ENCODE measurements at regions not wholly inside any gene's neighbourhood (a gene's known extent, or its start where the extent isn't known, plus 50 kb on each side); places are given as distances from the start of the nearest gene placed in this dataset.

GRCh38 chr3:118269537-118270125, 765.0 kb downstream of the IGSF11 start:
- intact Hi-C loops (cut with micrococcal nuclease) (no loop called here), in situ Hi-C loops (cut with MboI) (no loop called here)
- BruUV-seq (replicated peaks), result no TSS peak
- Histone ChIP-seq H3K4me2 (ENCODE audit: insufficient read depth, low read length) (no peak overlapping the region), H3K27me3 (ENCODE audit: control insufficient read depth in 2 of 2, insufficient read depth in 2 of 2, low read length in 2 of 2) (no peaks in the 10 kb centered on the region), H3K79me2 (ENCODE audit: control insufficient read depth, insufficient read depth, low read length) (no peaks in the 10 kb centered on the region), H4K20me1 (replicated peaks; ENCODE audit: control insufficient read depth, insufficient read depth, low read length) (no peaks in the 10 kb centered on the region), H3K27ac (ENCODE audit: extremely low read depth, low read depth, low read length) (no peak overlapping the region), H3K9me1 (ENCODE audit: control insufficient read depth, insufficient read depth, low read length) (no peaks in the 10 kb centered on the region), H3K4me1 (replicated peaks in 1 of 2; ENCODE audit: control insufficient read depth in 2 of 2, insufficient read depth in 2 of 2, low read length in 2 of 2) (no peaks in the 10 kb centered on the region), H2AFZ (ENCODE audit: low read depth, low read length) (no peak overlapping the region), H3K4me3 (no peak overlapping the region), H3K9ac (ENCODE audit: insufficient read depth in 1 of 2, low read depth in 2 of 2, low read length in 2 of 2) (no peak overlapping the region), H3K9me3 (replicated peaks; ENCODE audit: control insufficient read depth, insufficient read depth, low read depth, low read length) (no peaks in the 10 kb centered on the region), H3K36me3 (ENCODE audit: control insufficient read depth, insufficient read depth, low read length) (no peaks in the 10 kb centered on the region)
- no peak for DNase-seq (ENCODE audit: extremely low read depth in 1 of 4, low spot score in 3 of 4)
- ChIA-PET POLR2A (no interaction called here), CTCF (ENCODE audit: low intra/inter-chr PET ratio) (no interaction called here)
- WGBS (ENCODE audit: insufficient coverage, low coverage, missing lambda C conversion rate), result 2% methylated on average over 11 of the region's 38 CpGs
- no peak for FAIRE-seq
- no peak for ATAC-seq
- no peak for TF ChIP-seq CHAMP1 (IDR thresholded peaks at IDR 0.05)
- TF ChIP-seq ATF7 (IDR thresholded peaks at IDR 0.05), result no peak
- TF ChIP-seq TRIM25 (IDR thresholded peaks at IDR 0.05; ENCODE audit: borderline replicate concordance), result no peak
- TF ChIP-seq HMGN3 (IDR thresholded peaks at IDR 0.05; ENCODE audit: borderline replicate concordance, extremely low read depth, insufficient read length, low read depth, low read length), result no peak
- no peak for TF ChIP-seq PTBP1 (IDR thresholded peaks at IDR 0.05; ENCODE audit: low read depth, low read length)
- no peak for TF ChIP-seq RCOR1 (IDR thresholded peaks at IDR 0.05; ENCODE audit: borderline replicate concordance in 1 of 2, low read depth in 2 of 2, low read length in 2 of 2)
- TF ChIP-seq GATAD2B (IDR thresholded peaks at IDR 0.05; ENCODE audit: borderline replicate concordance), result no peak
- TF ChIP-seq PATZ1 (CRISPR knock-in tag; IDR thresholded peaks at IDR 0.05; ENCODE audit: borderline replicate concordance), result no peak
- TF ChIP-seq JUNB (CRISPR knock-in tag; conservative IDR thresholded peaks at IDR 0.05), result no peak
- no peak for TF ChIP-seq TCF15 (CRISPR knock-in tag; IDR thresholded peaks at IDR 0.05)
- TF ChIP-seq RBM34 (IDR thresholded peaks at IDR 0.05; ENCODE audit: borderline replicate concordance, insufficient read depth, low read length), result no peak

Data from K562 (cell line).